H9 (cell line): ENCODE measurements at regions not wholly inside any gene's neighbourhood (a gene's known extent, or its start where the extent isn't known, plus 50 kb on each side); places are given as distances from the start of the nearest gene placed in this dataset.

Experiments used
- DNase-seq: peaks from one replicate; pipeline ENCODE4 v3.0.0-alpha.2; 2017
- H2AFZ ChIP-seq: one replicate; pipeline ENCODE4 v1.6.1; 2013; ENCODE audit warnings: mild to moderate bottlenecking, low read length, control low read depth, moderate library complexity
- H2AK5ac ChIP-seq: 2 replicates; pipeline ENCODE4 v1.6.1; 2013; ENCODE audit warnings: low read length, control low read depth, mixed read lengths; ENCODE audit not compliant: insufficient read length
- H2BK120ac ChIP-seq: one replicate; pipeline ENCODE4 v1.6.1; 2013; ENCODE audit warnings: low read depth, mild to moderate bottlenecking, low read length, control low read depth, inconsistent platforms; ENCODE audit not compliant: poor library complexity, severe bottlenecking
- H2BK12ac ChIP-seq: 2 replicates; pipeline ENCODE4 v1.6.1; 2013; ENCODE audit warnings: low read length, control low read depth, mixed read lengths, low read depth; ENCODE audit not compliant: insufficient read length
- H2BK15ac ChIP-seq: 2 replicates; pipeline ENCODE4 v1.6.1; 2013; ENCODE audit warnings: low read depth, low read length, control low read depth
- H2BK20ac ChIP-seq: one replicate; pipeline ENCODE4 v1.6.1; 2013; ENCODE audit warnings: low read depth, mild to moderate bottlenecking, low read length, control low read depth, inconsistent platforms; ENCODE audit not compliant: poor library complexity, severe bottlenecking
- H2BK5ac ChIP-seq: 2 replicates; pipeline ENCODE4 v1.6.1; 2013; ENCODE audit warnings: low read length, control low read depth, mixed read lengths; ENCODE audit not compliant: insufficient read length
- H3K14ac ChIP-seq: 2 replicates; pipeline ENCODE4 v1.6.1; 2013; ENCODE audit warnings: low read length, control low read depth; ENCODE audit not compliant: insufficient read depth
- H3K18ac ChIP-seq: 2 replicates; pipeline ENCODE4 v1.6.1; 2013; ENCODE audit warnings: low read depth, mild to moderate bottlenecking, mixed read lengths, low read length, control low read depth; ENCODE audit not compliant: insufficient read length
- H3K23ac ChIP-seq: 2 replicates; pipeline ENCODE4 v1.6.1; 2013; ENCODE audit warnings: low read length, control low read depth, mixed read lengths, low read depth; ENCODE audit not compliant: insufficient read length
- H3K23me2 ChIP-seq: 2 replicates; pipeline ENCODE4 v1.6.1; 2013; ENCODE audit warnings: low read depth, mild to moderate bottlenecking, mixed read lengths, low read length, control low read depth; ENCODE audit not compliant: insufficient read length, poor library complexity, severe bottlenecking
- H3K27ac ChIP-seq: 2 replicates; pipeline ENCODE4 v1.5.1; 2013; ENCODE audit warnings: low read length, control low read depth, mixed read lengths, low read depth; ENCODE audit not compliant: insufficient read length
- H3K27me3 ChIP-seq: 2 replicates; pipeline ENCODE4 v1.6.1; 2013; ENCODE audit warnings: low read length, control low read depth, inconsistent platforms; ENCODE audit not compliant: insufficient read depth
- H3K4ac ChIP-seq: 2 replicates; pipeline ENCODE4 v1.6.1; 2013; ENCODE audit warnings: low read depth, mild to moderate bottlenecking, control low read depth, inconsistent platforms, low read length, moderate library complexity
- H3K4me1 ChIP-seq: 2 replicates; pipeline ENCODE4 v1.6.1; 2013; ENCODE audit warnings: low read length, control low read depth, inconsistent platforms; ENCODE audit not compliant: insufficient read depth
- H3K4me2 ChIP-seq: 2 replicates; pipeline ENCODE4 v1.6.1; 2013; ENCODE audit warnings: low read length, control low read depth, mixed read lengths; ENCODE audit not compliant: insufficient read length, insufficient read depth
- H3K56ac ChIP-seq: 2 replicates; pipeline ENCODE4 v1.6.1; 2013; ENCODE audit warnings: low read depth, mild to moderate bottlenecking, mixed read lengths, low read length, control low read depth; ENCODE audit not compliant: insufficient read length
- H3K79me1 ChIP-seq: 2 replicates; pipeline ENCODE4 v1.6.1; 2013; ENCODE audit warnings: low read depth, mild to moderate bottlenecking, moderate library complexity, low read length, control low read depth, inconsistent platforms; ENCODE audit not compliant: insufficient read depth, poor library complexity, severe bottlenecking
- H3K79me2 ChIP-seq: 2 replicates; pipeline ENCODE4 v1.6.1; 2013; ENCODE audit warnings: low read length, control low read depth, inconsistent platforms; ENCODE audit not compliant: insufficient read depth
- H3K9ac ChIP-seq: 2 replicates; pipeline ENCODE4 v1.6.1; 2013; ENCODE audit warnings: low read length, control low read depth, mixed read lengths; ENCODE audit not compliant: insufficient read length; ENCODE audit errors: extremely low read depth
- H3K9me3 ChIP-seq: one replicate; pipeline ENCODE4 v1.6.1; 2013; ENCODE audit warnings: low read depth, low read length, inconsistent platforms; ENCODE audit not compliant: control insufficient read depth
- H3T11ph ChIP-seq: one replicate; pipeline ENCODE4 v1.6.1; 2013; ENCODE audit warnings: mild to moderate bottlenecking, low read length, control low read depth, inconsistent platforms
- H4K20me1 ChIP-seq: one replicate; pipeline ENCODE4 v1.6.1; 2013; ENCODE audit not compliant: control insufficient read depth, insufficient read length, insufficient read depth
- H4K5ac ChIP-seq: 2 replicates; pipeline ENCODE4 v1.6.1; 2013; ENCODE audit warnings: low read depth, mild to moderate bottlenecking, mixed read lengths, low read length, control low read depth; ENCODE audit not compliant: insufficient read length
- H4K8ac ChIP-seq: replicated peaks from 2 replicates; pipeline ENCODE4 v1.6.1; 2013; ENCODE audit warnings: low read length, control low read depth, mixed read lengths, low read depth; ENCODE audit not compliant: insufficient read length
- H4K91ac ChIP-seq: 2 replicates; pipeline ENCODE4 v1.6.1; 2013; ENCODE audit warnings: low read depth, mild to moderate bottlenecking, moderate library complexity, mixed read lengths, low read length, control low read depth; ENCODE audit not compliant: insufficient read length
- H3K27ac Mint-ChIP-seq, 3 experiments: 2 replicates in 2 of 3; 3 replicates in 1 of 3; pipeline ENCODE4 v1.8.0; 2020 to 2021; ENCODE audit warnings: mixed read lengths in 3 of 3, mild to moderate bottlenecking in 1 of 3, moderate library complexity in 1 of 3
- H3K27me3 Mint-ChIP-seq: 2 replicates; pipeline ENCODE4 v1.8.0; 2021; ENCODE audit warnings: low read depth, mild to moderate bottlenecking, moderate library complexity, mixed read lengths
- H3K36me3 Mint-ChIP-seq, 3 experiments: 2 replicates in 2 of 3; 3 replicates in 1 of 3; pipeline ENCODE4 v1.8.0; 2020 to 2021; ENCODE audit warnings: low read depth in 3 of 3, mixed read lengths in 3 of 3; ENCODE audit not compliant: insufficient read depth in 1 of 3
- H3K4me1 Mint-ChIP-seq, 2 experiments: 2 replicates each; pipeline ENCODE4 v1.8.0; 2020; ENCODE audit warnings: mixed read lengths in 2 of 2
- H3K4me3 Mint-ChIP-seq, 2 experiments: 2 replicates in 1 of 2; 3 replicates in 1 of 2; pipeline ENCODE4 v1.8.0; 2020 to 2021; ENCODE audit warnings: mild to moderate bottlenecking in 2 of 2, mixed read lengths in 2 of 2, moderate library complexity in 1 of 2
- H3K9me3 Mint-ChIP-seq, 2 experiments: 2 replicates in 1 of 2; 3 replicates in 1 of 2; pipeline ENCODE4 v1.8.0; 2020; ENCODE audit warnings: mild to moderate bottlenecking in 2 of 2, mixed read lengths in 2 of 2, moderate library complexity in 1 of 2
- WGBS: extraction: QIAGEN DNeasy Blood & Tissue Kit; methylation state at CpG from one replicate; pipeline ENCODE4 v1.1.7; 2013; ENCODE audit warnings: missing lambda C conversion rate, low lambda C conversion rate, mixed read lengths; ENCODE audit not compliant: insufficient read length; ENCODE audit errors: extremely low coverage; 5-methylcytosine and 5-hydroxymethylcytosine counted together
- TF ChIP-seq, protein P1 (sequence below): fragments of 200-600 bp; sonication (generic); conservative IDR thresholded peaks from 3 replicates; pipeline ENCODE4 v1.8.0; 2021; ENCODE audit warnings: antibody characterized with exemption, mild to moderate bottlenecking

- Mint-ChIP-seq H3K4me1 (peaks cover 17 to 21% of the 10 kb centered on the region in 2 experiments), H3K27ac (no peak overlapping the region), H3K27me3 (no peaks in the 10 kb centered on the region; the same call in 1 of the 2 replicates), H3K36me3 (no peaks in the 10 kb centered on the region; a peak in 1 of 7 replicates), H3K9me3 (peaks cover 2% of the 10 kb centered on the region in 2 experiments; a peak in 3 of 5 replicates), H3K4me3 (no peak overlapping the region)
- Histone ChIP-seq H3K27ac (no peak overlapping the region), H4K5ac (no peak overlapping the region), H3K79me1 (no peaks in the 10 kb centered on the region), H3K9ac (no peak overlapping the region), H3K4me2 (no peak overlapping the region), H4K20me1 (no peaks in the 10 kb centered on the region), H3K14ac (no peak overlapping the region), H2BK12ac (no peak overlapping the region), H4K91ac (no peak overlapping the region), H2BK20ac (no peak overlapping the region), H2AK5ac (no peak overlapping the region), H3K4ac (no peak overlapping the region), H2BK120ac (no peak overlapping the region), H3K9me3 (no peaks in the 10 kb centered on the region), H3K4me1 (peaks cover 13% of the 10 kb centered on the region; the same call in 1 of the 2 replicates), H2BK15ac (no peak overlapping the region), H4K8ac (no peak overlapping the region), H3K56ac (no peak overlapping the region), H3T11ph (no peak overlapping the region), H3K23ac (no peak overlapping the region), H2BK5ac (no peak overlapping the region), H2AFZ (no peak overlapping the region), H3K23me2 (no peaks in the 10 kb centered on the region), H3K18ac (no peak overlapping the region), H3K27me3 (no peaks in the 10 kb centered on the region), H3K79me2 (no peaks in the 10 kb centered on the region)
- DNase-seq = no peak
- WGBS = no CpG with 5 or more reads among the region's 5 CpGs
- TF ChIP-seq, protein P1, sequence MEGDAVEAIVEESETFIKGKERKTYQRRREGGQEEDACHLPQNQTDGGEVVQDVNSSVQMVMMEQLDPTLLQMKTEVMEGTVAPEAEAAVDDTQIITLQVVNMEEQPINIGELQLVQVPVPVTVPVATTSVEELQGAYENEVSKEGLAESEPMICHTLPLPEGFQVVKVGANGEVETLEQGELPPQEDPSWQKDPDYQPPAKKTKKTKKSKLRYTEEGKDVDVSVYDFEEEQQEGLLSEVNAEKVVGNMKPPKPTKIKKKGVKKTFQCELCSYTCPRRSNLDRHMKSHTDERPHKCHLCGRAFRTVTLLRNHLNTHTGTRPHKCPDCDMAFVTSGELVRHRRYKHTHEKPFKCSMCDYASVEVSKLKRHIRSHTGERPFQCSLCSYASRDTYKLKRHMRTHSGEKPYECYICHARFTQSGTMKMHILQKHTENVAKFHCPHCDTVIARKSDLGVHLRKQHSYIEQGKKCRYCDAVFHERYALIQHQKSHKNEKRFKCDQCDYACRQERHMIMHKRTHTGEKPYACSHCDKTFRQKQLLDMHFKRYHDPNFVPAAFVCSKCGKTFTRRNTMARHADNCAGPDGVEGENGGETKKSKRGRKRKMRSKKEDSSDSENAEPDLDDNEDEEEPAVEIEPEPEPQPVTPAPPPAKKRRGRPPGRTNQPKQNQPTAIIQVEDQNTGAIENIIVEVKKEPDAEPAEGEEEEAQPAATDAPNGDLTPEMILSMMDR = no peak
Measured at GRCh38 chrX:3529466-3530010, 183.1 kb upstream of the MXRA5 start.
